Immature natural killer cell (primary cell): ENCODE measurements at regions not wholly inside any gene's neighbourhood (a gene's known extent, or its start where the extent isn't known, plus 50 kb on each side); places are given as distances from the start of the nearest gene placed in this dataset.

Experiments used
- DNase-seq, 3 donors: peaks; one replicate each; pipeline ENCODE4 v3.0.0; 2022; ENCODE audit warnings: mixed read lengths in 1 of 3
- H3K27ac Mint-ChIP-seq, 6 donors: one replicate each; pipeline ENCODE4 v1.8.0; 2020; ENCODE audit warnings: mixed read lengths in 6 of 6, mild to moderate bottlenecking in 5 of 6, inconsistent platforms in 4 of 6, moderate library complexity in 3 of 6
- H3K27me3 Mint-ChIP-seq, 3 donors: one replicate each; pipeline ENCODE4 v1.8.0; 2020 to 2021; ENCODE audit warnings: low read depth in 3 of 3, mild to moderate bottlenecking in 3 of 3, mixed read lengths in 3 of 3, moderate library complexity in 3 of 3, inconsistent platforms in 1 of 3
- H3K36me3 Mint-ChIP-seq, 3 donors: one replicate each; pipeline ENCODE4 v1.8.0; 2020; ENCODE audit warnings: mixed read lengths in 3 of 3, inconsistent platforms in 2 of 3, mild to moderate bottlenecking in 2 of 3
- H3K4me1 Mint-ChIP-seq, 2 donors: one replicate each; pipeline ENCODE4 v1.8.0; 2020; ENCODE audit warnings: inconsistent platforms in 2 of 2, mild to moderate bottlenecking in 2 of 2, mixed read lengths in 2 of 2, moderate library complexity in 1 of 2
- H3K4me3 Mint-ChIP-seq, 5 donors: one replicate each; pipeline ENCODE4 v1.8.0; 2020; ENCODE audit warnings: mild to moderate bottlenecking in 5 of 5, mixed read lengths in 5 of 5, inconsistent platforms in 3 of 5, moderate library complexity in 3 of 5
- H3K9me3 Mint-ChIP-seq, 6 donors: one replicate each; pipeline ENCODE4 v1.8.0; 2020; ENCODE audit warnings: mild to moderate bottlenecking in 6 of 6, mixed read lengths in 6 of 6, inconsistent platforms in 4 of 6, moderate library complexity in 3 of 6

- peaks cover 3 to 10% of the 10 kb centered on the region in 2 donors for H3K4me1 Mint-ChIP-seq
- peaks cover 0 to 1% (median 0%) of the 10 kb centered on the region in 6 donors for H3K9me3 Mint-ChIP-seq
- no peak overlapping the region for H3K27ac Mint-ChIP-seq
- no peak overlapping the region for H3K4me3 Mint-ChIP-seq
- H3K36me3 Mint-ChIP-seq = no peaks in the 10 kb centered on the region
- peaks cover 2 to 5% (median 4%) of the 10 kb centered on the region in 3 donors for H3K27me3 Mint-ChIP-seq
- DNase-seq = no peak
These were observed 235.1 kb downstream of the COG6 start for GRCh38 chr13:39890537-39890936.

GRCh38 chr13:39892721-39893685 is 237.5 kb downstream of the COG6 start:
- peaks cover 0 to 1% (median 0%) of the 10 kb centered on the region in 6 donors for H3K9me3 Mint-ChIP-seq
- H3K4me3 Mint-ChIP-seq = no peak overlapping the region
- DNase-seq = no peak
- no peaks in the 10 kb centered on the region for H3K36me3 Mint-ChIP-seq
- H3K27me3 Mint-ChIP-seq = peaks cover 2 to 7% (median 3%) of the 10 kb centered on the region in 3 donors
- H3K27ac Mint-ChIP-seq = no peak overlapping the region
- peaks cover 3 to 10% of the 10 kb centered on the region in 2 donors for H3K4me1 Mint-ChIP-seq

DNA sequence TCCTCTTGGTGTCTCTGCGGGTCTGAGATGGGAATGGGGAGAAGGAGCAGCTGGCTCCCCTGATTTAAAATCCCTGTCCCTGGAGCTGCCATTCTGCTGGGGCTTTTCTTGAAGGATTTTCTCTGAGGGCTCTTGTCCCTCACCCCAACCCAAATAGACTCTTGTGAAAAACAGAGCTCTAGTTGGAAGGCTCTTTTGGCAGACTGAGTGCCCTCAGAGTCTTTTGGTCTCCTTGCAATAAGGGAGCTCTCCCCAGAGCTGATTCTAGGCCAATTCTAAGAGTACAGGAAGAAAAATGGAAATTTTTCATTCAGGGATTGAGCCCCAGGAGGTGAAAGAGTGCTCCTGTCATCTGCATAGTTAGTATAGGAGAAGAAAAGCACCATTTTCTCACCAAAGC is 238.3 kb downstream of the COG6 start:
- Mint-ChIP-seq H3K27ac (no peak overlapping the region), H3K9me3 (no peaks in the 10 kb centered on the region)

DNA sequence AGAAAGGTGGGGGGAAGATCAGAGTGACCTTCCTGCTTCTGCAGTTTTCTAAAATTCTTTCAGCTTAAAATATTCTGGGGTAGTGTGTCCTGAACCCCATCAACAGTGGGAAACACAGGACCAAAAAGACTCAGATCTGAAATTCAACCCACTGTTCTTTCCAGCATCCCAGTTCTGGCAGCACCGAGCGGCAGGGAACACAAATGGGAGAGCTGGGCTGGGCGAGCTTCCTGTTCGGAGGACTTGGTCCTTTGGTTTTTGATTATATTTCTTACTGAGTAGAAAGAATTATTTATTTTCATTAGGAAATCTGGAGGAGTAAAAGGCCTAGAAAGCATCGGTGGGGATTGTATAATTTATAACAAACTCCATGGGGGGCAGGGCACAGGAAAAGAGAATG is 239.1 kb downstream of the COG6 start:
- no peak overlapping the region for H3K27ac Mint-ChIP-seq
- H3K36me3 Mint-ChIP-seq = no peaks in the 10 kb centered on the region
- peaks cover 2 to 7% (median 3%) of the 10 kb centered on the region in 3 donors for H3K27me3 Mint-ChIP-seq
- DNase-seq = no peak
- no peaks in the 10 kb centered on the region for H3K9me3 Mint-ChIP-seq
- H3K4me3 Mint-ChIP-seq = no peak overlapping the region
- H3K4me1 Mint-ChIP-seq = peaks cover 3 to 10% of the 10 kb centered on the region in 2 donors

More for the DNA sequence above, 238.3 kb downstream of the COG6 start:
- no peak for DNase-seq
- peaks cover 3 to 10% of the 10 kb centered on the region in 2 donors for H3K4me1 Mint-ChIP-seq
- peaks cover 2 to 7% (median 3%) of the 10 kb centered on the region in 3 donors for H3K27me3 Mint-ChIP-seq
- no peaks in the 10 kb centered on the region for H3K36me3 Mint-ChIP-seq
- no peak overlapping the region for H3K4me3 Mint-ChIP-seq

GRCh38 chr13:39895254-39895653 is 239.8 kb downstream of the COG6 start:
- H3K36me3 Mint-ChIP-seq = no peaks in the 10 kb centered on the region
- H3K27ac Mint-ChIP-seq = no peak overlapping the region
- no peak for DNase-seq
- no peak overlapping the region for H3K4me3 Mint-ChIP-seq
- peaks cover 3 to 10% of the 10 kb centered on the region in 2 donors for H3K4me1 Mint-ChIP-seq
- peaks cover 2 to 7% (median 3%) of the 10 kb centered on the region in 3 donors for H3K27me3 Mint-ChIP-seq
- no peaks in the 10 kb centered on the region for H3K9me3 Mint-ChIP-seq

- H3K4me1 Mint-ChIP-seq = peaks cover under 1 to 7% of the 10 kb centered on the region in 2 donors
- H3K4me3 Mint-ChIP-seq = no peak overlapping the region
- peaks cover 0 to 2% (median 0%) of the 10 kb centered on the region in 6 donors for H3K9me3 Mint-ChIP-seq
- peaks cover 4 to 7% (median 7%) of the 10 kb centered on the region in 3 donors for H3K27me3 Mint-ChIP-seq
- H3K27ac Mint-ChIP-seq = no peak overlapping the region
- no peaks in the 10 kb centered on the region for H3K36me3 Mint-ChIP-seq
- DNase-seq = no peak
These were observed 242.2 kb downstream of the COG6 start for GRCh38 chr13:39897636-39898035.

- DNase-seq = no peak
- Mint-ChIP-seq H3K4me1 (no peaks in the 10 kb centered on the region), H3K27ac (no peak overlapping the region), H3K9me3 (peaks cover 0 to 5% (median 0%) of the 10 kb centered on the region in 6 donors), H3K4me3 (no peak overlapping the region), H3K36me3 (no peaks in the 10 kb centered on the region), H3K27me3 (peaks cover 2 to 6% (median 4%) of the 10 kb centered on the region in 3 donors)
These were observed 244.8 kb downstream of the COG6 start for GRCh38 chr13:39900106-39900750.

DNA sequence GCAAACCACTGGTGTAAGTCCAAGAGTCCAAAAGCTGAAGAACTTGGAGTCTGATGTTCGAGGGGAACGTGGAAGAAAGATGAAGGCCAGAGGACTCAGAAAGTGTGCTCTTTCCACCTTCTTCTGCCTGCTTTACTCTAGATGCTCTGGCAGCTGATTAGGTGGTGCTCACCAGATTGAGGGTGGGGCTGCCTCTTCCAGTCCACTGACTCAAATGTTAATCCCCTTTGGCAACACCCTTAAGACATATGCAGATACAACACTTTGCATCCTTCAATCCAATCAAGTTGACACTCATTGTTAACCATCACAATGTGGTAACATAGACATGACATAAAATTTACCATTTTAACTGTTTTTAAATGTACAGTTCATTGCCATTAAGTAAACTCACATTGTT is 249.5 kb downstream of the COG6 start:
- no peak overlapping the region for H3K4me3 Mint-ChIP-seq
- no peak for DNase-seq
- H3K27ac Mint-ChIP-seq = no peak overlapping the region
- no peaks in the 10 kb centered on the region for H3K36me3 Mint-ChIP-seq
- no peaks in the 10 kb centered on the region for H3K4me1 Mint-ChIP-seq
- H3K27me3 Mint-ChIP-seq = peaks cover 0 to 4% (median 4%) of the 10 kb centered on the region in 3 donors
- H3K9me3 Mint-ChIP-seq = peaks cover 0 to 5% (median 0%) of the 10 kb centered on the region in 6 donors

DNA sequence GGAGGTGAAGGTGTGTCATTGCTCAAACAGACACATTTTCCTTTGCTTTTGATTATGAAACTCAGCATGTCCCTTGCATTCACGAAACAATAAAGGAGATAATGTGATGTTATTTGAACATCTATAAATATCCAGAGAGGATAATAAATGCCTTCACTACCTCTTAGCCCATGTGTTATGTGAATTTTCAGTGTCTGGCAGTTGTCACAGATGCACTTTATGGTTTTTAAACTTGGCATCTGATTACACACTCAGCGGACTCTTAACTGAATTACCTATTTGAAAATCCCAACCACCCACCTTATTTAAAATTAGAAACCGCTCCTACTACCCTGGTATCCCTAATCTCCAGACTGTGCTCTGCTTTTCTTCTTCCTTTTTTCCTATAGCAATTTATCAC is 254.2 kb downstream of the COG6 start:
- no peak for DNase-seq
- H3K36me3 Mint-ChIP-seq = no peaks in the 10 kb centered on the region
- peaks cover 0 to 4% (median 0%) of the 10 kb centered on the region in 6 donors for H3K9me3 Mint-ChIP-seq
- no peaks in the 10 kb centered on the region for H3K4me1 Mint-ChIP-seq
- no peak overlapping the region for H3K4me3 Mint-ChIP-seq
- no peak overlapping the region for H3K27ac Mint-ChIP-seq
- H3K27me3 Mint-ChIP-seq = peaks cover 0 to 6% (median 1%) of the 10 kb centered on the region in 3 donors

GRCh38 chr13:39910041-39910440 is 254.6 kb downstream of the COG6 start:
- Mint-ChIP-seq H3K4me3 (no peak overlapping the region), H3K9me3 (peaks cover 0 to 2% (median 0%) of the 10 kb centered on the region in 6 donors), H3K27me3 (peaks cover 0 to 6% (median 1%) of the 10 kb centered on the region in 3 donors), H3K36me3 (no peaks in the 10 kb centered on the region), H3K27ac (no peak overlapping the region), H3K4me1 (no peaks in the 10 kb centered on the region)
- DNase-seq = no peak

- Mint-ChIP-seq H3K4me1 (no peaks in the 10 kb centered on the region), H3K27me3 (peaks cover 0 to 6% (median 1%) of the 10 kb centered on the region in 3 donors), H3K27ac (no peak overlapping the region), H3K9me3 (peaks cover 0 to 2% (median 0%) of the 10 kb centered on the region in 6 donors), H3K4me3 (no peak overlapping the region), H3K36me3 (no peaks in the 10 kb centered on the region)
- DNase-seq = no peak
These were observed 255.4 kb downstream of the COG6 start for GRCh38 chr13:39910833-39911232.

- no peaks in the 10 kb centered on the region for H3K4me1 Mint-ChIP-seq
- H3K4me3 Mint-ChIP-seq = no peak overlapping the region
- H3K27ac Mint-ChIP-seq = no peak overlapping the region
- H3K9me3 Mint-ChIP-seq = peaks cover 0 to 2% (median 0%) of the 10 kb centered on the region in 6 donors
- no peaks in the 10 kb centered on the region for H3K36me3 Mint-ChIP-seq
- no peak for DNase-seq
- H3K27me3 Mint-ChIP-seq = peaks cover 0 to 8% (median 1%) of the 10 kb centered on the region in 3 donors
These were observed 257.9 kb downstream of the COG6 start for GRCh38 chr13:39913339-39913738.

DNA sequence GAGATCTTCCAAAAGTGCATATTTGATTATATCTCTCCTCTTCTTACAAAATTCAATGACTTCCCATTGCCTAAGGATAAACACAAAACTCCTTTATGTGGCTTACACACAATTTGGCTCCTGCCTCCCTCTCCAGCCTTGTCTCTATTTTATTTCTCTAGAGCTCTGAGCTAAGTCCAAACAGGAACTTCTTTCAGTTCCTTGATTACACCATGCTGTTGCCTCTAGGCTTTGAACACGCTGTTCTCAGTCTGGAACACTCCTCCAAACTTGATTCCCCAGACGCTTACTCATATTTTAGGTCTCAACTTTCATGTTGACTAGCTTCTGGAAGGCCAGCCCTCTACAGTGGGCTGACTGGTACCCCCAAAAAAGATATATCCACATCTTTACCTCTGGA is 258.5 kb downstream of the COG6 start:
- H3K9me3 Mint-ChIP-seq = peaks cover 0 to 2% (median 0%) of the 10 kb centered on the region in 6 donors
- H3K27ac Mint-ChIP-seq = no peak overlapping the region
- peaks cover 0 to 8% (median 1%) of the 10 kb centered on the region in 3 donors for H3K27me3 Mint-ChIP-seq
- H3K4me3 Mint-ChIP-seq = no peak overlapping the region
- no peak for DNase-seq
- no peaks in the 10 kb centered on the region for H3K36me3 Mint-ChIP-seq
- no peaks in the 10 kb centered on the region for H3K4me1 Mint-ChIP-seq

GRCh38 chr13:39915418-39915817 is 260.0 kb downstream of the COG6 start:
- H3K4me3 Mint-ChIP-seq = no peak overlapping the region
- no peak for DNase-seq
- H3K9me3 Mint-ChIP-seq = peaks cover 0 to 2% (median 0%) of the 10 kb centered on the region in 6 donors
- no peak overlapping the region for H3K27ac Mint-ChIP-seq
- no peaks in the 10 kb centered on the region for H3K36me3 Mint-ChIP-seq
- no peaks in the 10 kb centered on the region for H3K4me1 Mint-ChIP-seq
- peaks cover 1 to 5% (median 2%) of the 10 kb centered on the region in 3 donors for H3K27me3 Mint-ChIP-seq
